HG03095 (cell line): ENCODE measurements at regions not wholly inside any gene's neighbourhood (a gene's known extent, or its start where the extent isn't known, plus 50 kb on each side); places are given as distances from the start of the nearest gene placed in this dataset.
"Not testable (repeated sequence)": the region's sequence is repeated elsewhere in the genome, so short reads cannot be mapped to it uniquely, and the experiment has no call there.

Source experiments
- ATAC-seq: cut with Tn5 transposase; IDR thresholded peaks from one replicate; pipeline ENCODE4 v1.9.1; 2021; ENCODE audit warnings: moderate library complexity; ENCODE audit not compliant: unreplicated experiment

- ATAC-seq = not testable (repeated sequence)
Observed at GRCh38 chr1:66424530-66424929, 109.4 kb upstream of the SGIP1 start.

- no peak for ATAC-seq
Observed at GRCh38 chr1:66426239-66426853, 107.6 kb upstream of the SGIP1 start.

GRCh38 chr1:66430815-66431214 is 103.1 kb upstream of the SGIP1 start:
- ATAC-seq = not testable (repeated sequence)

GRCh38 chr1:66431999-66432398 is 102.0 kb upstream of the SGIP1 start:
- no peak for ATAC-seq

GRCh38 chr1:66433611-66434010 is 100.3 kb upstream of the SGIP1 start:
- no peak for ATAC-seq

GRCh38 chr1:66434096-66434495 is 99.9 kb upstream of the SGIP1 start:
- no peak for ATAC-seq

GRCh38 chr1:66435541-66435940 is 98.4 kb upstream of the SGIP1 start:
- no peak for ATAC-seq

- peak; percentile 43 for ATAC-seq
Observed at GRCh38 chr1:66436378-66437135, 97.4 kb upstream of the SGIP1 start.

GRCh38 chr1:66437136-66437401 is 96.9 kb upstream of the SGIP1 start:
- no peak for ATAC-seq

- no peak for ATAC-seq
Observed at GRCh38 chr1:66438062-66438461, 95.9 kb upstream of the SGIP1 start.

GRCh38 chr1:66438501-66438900 is 95.5 kb upstream of the SGIP1 start:
- ATAC-seq = no peak

- ATAC-seq = peak; percentile 63
Observed at GRCh38 chr1:66439031-66439740, 94.8 kb upstream of the SGIP1 start.

GRCh38 chr1:66443793-66444192 is 90.2 kb upstream of the SGIP1 start:
- no peak for ATAC-seq

- no peak for ATAC-seq
Observed at GRCh38 chr1:66444438-66445265, 89.3 kb upstream of the SGIP1 start.

- ATAC-seq = peak; percentile 81
Observed at GRCh38 chr1:66445492-66446181, 88.3 kb upstream of the SGIP1 start.

GRCh38 chr1:66446261-66447001 is 87.5 kb upstream of the SGIP1 start:
- peak; percentile 31 for ATAC-seq

GRCh38 chr1:66450043-66450514 is 83.9 kb upstream of the SGIP1 start:
- ATAC-seq = no peak

GRCh38 chr1:66450847-66451246 is 83.1 kb upstream of the SGIP1 start:
- no peak for ATAC-seq

- no peak for ATAC-seq
Observed at GRCh38 chr1:66452162-66452561, 81.8 kb upstream of the SGIP1 start.

GRCh38 chr1:66452982-66453381 is 81.0 kb upstream of the SGIP1 start:
- ATAC-seq = no peak
